K562 (cell line): ENCODE measurements at regions not wholly inside any gene's neighbourhood (a gene's known extent, or its start where the extent isn't known, plus 50 kb on each side); places are given as distances from the start of the nearest gene placed in this dataset.

Source experiments
- C11orf30 ChIP-seq: fragments of 450-650 bp; IDR thresholded peaks from 2 replicates; pipeline ENCODE4 v1.6.1; 2016; ENCODE audit warnings: low read depth, mild to moderate bottlenecking
- CEBPG ChIP-seq, 3 experiments: fragments of 200-800 bp in 1 of 3; sonication (Bioruptor generic) in 1 of 3; sonication (generic) in 1 of 3; formaldehyde crosslinking in 1 of 3; IDR thresholded peaks in 2 of 3; conservative IDR thresholded peaks in 1 of 3; 2 replicates each; pipeline versions ENCODE4 v1.6.1 to v1.8.0; 2016 to 2022; ENCODE audit warnings: missing compliant biosample characterization in 2 of 3, missing genetic modification characterization in 2 of 3, mild to moderate bottlenecking in 1 of 3, missing genetic modification reagents in 1 of 3
- GABPA ChIP-seq: fragments of 200-800 bp; sonication (Bioruptor generic); conservative IDR thresholded peaks from 2 replicates; pipeline ENCODE4 v1.6.1; 2016; ENCODE audit warnings: low read depth, missing genetic modification characterization, missing compliant biosample characterization
- PHB2 ChIP-seq: fragments of 450-650 bp; IDR thresholded peaks from 2 replicates; pipeline ENCODE4 v1.6.1; 2017; ENCODE audit warnings: low read depth
- RAD21 ChIP-seq, 2 experiments: fragments of 250-450 bp in 1 of 2; fragments of 450-650 bp in 1 of 2; sonication (Bioruptor Pico) in 1 of 2; formaldehyde crosslinking in 1 of 2; IDR thresholded peaks in 1 of 2; conservative IDR thresholded peaks in 1 of 2; 2 replicates each; pipeline versions ENCODE4 v1.4.0 to v1.8.0; 2020 to 2022; ENCODE audit warnings: mild to moderate bottlenecking in 2 of 2, moderate library complexity in 1 of 2
- SIN3A ChIP-seq, 2 experiments: fragments of 150-350 bp in 1 of 2; IDR thresholded peaks; 2 replicates each; pipeline ENCODE4 v1.6.1; 2011 to 2016; ENCODE audit warnings: borderline replicate concordance in 2 of 2, low read depth in 2 of 2, low read length in 2 of 2, mild to moderate bottlenecking in 2 of 2, moderate library complexity in 2 of 2; ENCODE audit not compliant: control insufficient read depth in 1 of 2
- SMARCC2 ChIP-seq: fragments of 450-650 bp; IDR thresholded peaks from 2 replicates; pipeline ENCODE4 v1.6.1; 2017; ENCODE audit warnings: antibody characterized with exemption, moderate library complexity, mild to moderate bottlenecking, low read depth
- TAF1 ChIP-seq: IDR thresholded peaks from 2 replicates; pipeline ENCODE4 v1.6.1; 2011; ENCODE audit warnings: mild to moderate bottlenecking, low read length, moderate library complexity; ENCODE audit not compliant: insufficient read depth, control insufficient read depth, severe bottlenecking; ENCODE audit errors: extremely low read depth
- YY1 ChIP-seq, 3 experiments: IDR thresholded peaks; 2 replicates each; pipeline ENCODE4 v1.6.1; 2011; ENCODE audit warnings: low read length in 2 of 3, mild to moderate bottlenecking in 2 of 3, moderate library complexity in 2 of 3, borderline replicate concordance in 1 of 3, control low read depth in 1 of 3, low read depth in 1 of 3; ENCODE audit not compliant: insufficient read depth in 3 of 3, insufficient replicate concordance in 2 of 3, control insufficient read depth in 1 of 3, insufficient read length in 1 of 3; ENCODE audit errors: extremely low read depth in 1 of 3
- ZNF354B ChIP-seq: fragments of 250-450 bp; sonication (Bioruptor Pico); IDR thresholded peaks from 2 replicates; pipeline ENCODE4 v1.4.0; 2020
- TF ChIP-seq, protein P1 (sequence below), 3 experiments: IDR thresholded peaks in 2 of 3; conservative IDR thresholded peaks in 1 of 3; 2 replicates each; pipeline ENCODE4 v1.5.1; 2011 to 2012; ENCODE audit warnings: low read length in 3 of 3, mild to moderate bottlenecking in 3 of 3, control low read depth in 2 of 3, improper control_type of control experiment in 1 of 3, inconsistent platforms in 1 of 3, low read depth in 1 of 3, mixed read lengths in 1 of 3, moderate library complexity in 1 of 3; ENCODE audit not compliant: insufficient read depth in 2 of 3
- TF ChIP-seq, protein P2 (sequence below): fragments of 450-650 bp; IDR thresholded peaks from 2 replicates; pipeline ENCODE4 v1.6.1; 2017; ENCODE audit warnings: mild to moderate bottlenecking, moderate library complexity

DNA sequence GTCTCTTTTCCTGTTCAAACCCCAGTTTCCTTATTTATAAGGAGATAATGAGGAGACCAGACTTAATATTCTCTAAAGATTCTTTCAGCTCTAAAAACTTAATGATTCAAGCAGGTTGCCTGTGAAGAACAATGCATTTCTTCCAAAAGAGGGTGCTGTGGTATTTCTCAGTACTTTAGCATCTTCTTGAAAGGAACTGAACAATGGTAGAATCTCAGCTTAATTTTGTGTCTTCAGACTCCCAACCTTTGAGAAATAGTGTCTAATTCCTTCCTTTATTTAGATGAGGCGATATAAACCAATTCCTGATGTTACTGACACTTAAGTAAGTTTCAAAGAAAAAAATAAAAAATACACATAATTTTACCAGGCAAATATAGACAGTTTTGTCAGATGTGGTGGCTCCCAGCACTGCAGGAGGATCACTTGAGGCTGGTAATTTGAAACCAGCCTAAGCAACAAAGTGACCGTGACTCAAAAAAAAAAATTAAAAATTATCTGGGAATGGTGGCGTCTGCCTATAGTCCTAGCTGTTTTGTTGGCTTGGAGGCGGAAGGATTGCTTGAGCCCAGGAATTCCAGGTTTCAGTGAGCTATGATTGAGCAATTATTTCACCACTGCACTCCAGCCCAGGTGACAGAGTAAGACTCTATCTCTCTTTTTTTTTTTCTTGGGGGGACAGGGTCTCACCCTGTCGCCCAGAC lies 76.9 kb upstream of the PSMA6 start:
- TF ChIP-seq TAF1, result no peak
- TF ChIP-seq YY1 (IDR thresholded peaks at IDR 0.05; ENCODE audit: borderline replicate concordance in 1 of 3, control insufficient read depth in 1 of 3, extremely low read depth in 1 of 3, insufficient read depth in 3 of 3, insufficient read length in 1 of 3, insufficient replicate concordance in 2 of 3, low read depth in 1 of 3, low read length in 2 of 3), result no peak
- TF ChIP-seq SMARCC2, result no peak
- TF ChIP-seq PHB2, result no peak
- TF ChIP-seq GABPA (tag), result no peak
- no peak for TF ChIP-seq CEBPG (CRISPR knock-in tag; IDR thresholded peaks at IDR 0.05)
- no peak for TF ChIP-seq CEBPG (tag; conservative IDR thresholded peaks at IDR 0.05 in 1 of 2, IDR thresholded peaks at IDR 0.05 in 1 of 2)
- TF ChIP-seq SIN3A (IDR thresholded peaks at IDR 0.05; ENCODE audit: borderline replicate concordance in 2 of 2, control insufficient read depth in 1 of 2, low read depth in 2 of 2, low read length in 2 of 2), result no peak
- TF ChIP-seq, protein P1, sequence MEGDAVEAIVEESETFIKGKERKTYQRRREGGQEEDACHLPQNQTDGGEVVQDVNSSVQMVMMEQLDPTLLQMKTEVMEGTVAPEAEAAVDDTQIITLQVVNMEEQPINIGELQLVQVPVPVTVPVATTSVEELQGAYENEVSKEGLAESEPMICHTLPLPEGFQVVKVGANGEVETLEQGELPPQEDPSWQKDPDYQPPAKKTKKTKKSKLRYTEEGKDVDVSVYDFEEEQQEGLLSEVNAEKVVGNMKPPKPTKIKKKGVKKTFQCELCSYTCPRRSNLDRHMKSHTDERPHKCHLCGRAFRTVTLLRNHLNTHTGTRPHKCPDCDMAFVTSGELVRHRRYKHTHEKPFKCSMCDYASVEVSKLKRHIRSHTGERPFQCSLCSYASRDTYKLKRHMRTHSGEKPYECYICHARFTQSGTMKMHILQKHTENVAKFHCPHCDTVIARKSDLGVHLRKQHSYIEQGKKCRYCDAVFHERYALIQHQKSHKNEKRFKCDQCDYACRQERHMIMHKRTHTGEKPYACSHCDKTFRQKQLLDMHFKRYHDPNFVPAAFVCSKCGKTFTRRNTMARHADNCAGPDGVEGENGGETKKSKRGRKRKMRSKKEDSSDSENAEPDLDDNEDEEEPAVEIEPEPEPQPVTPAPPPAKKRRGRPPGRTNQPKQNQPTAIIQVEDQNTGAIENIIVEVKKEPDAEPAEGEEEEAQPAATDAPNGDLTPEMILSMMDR (IDR thresholded peaks at IDR 0.05 in 2 of 3, conservative IDR thresholded peaks at IDR 0.05 in 1 of 3; ENCODE audit: insufficient read depth in 2 of 3, low read depth in 1 of 3, low read length in 3 of 3), result peak in 1 of 3 experiments; percentile 42; a peak in 3 of 6 replicates
- TF ChIP-seq ZNF354B (CRISPR knock-in tag), result no peak
- TF ChIP-seq, protein P2, sequence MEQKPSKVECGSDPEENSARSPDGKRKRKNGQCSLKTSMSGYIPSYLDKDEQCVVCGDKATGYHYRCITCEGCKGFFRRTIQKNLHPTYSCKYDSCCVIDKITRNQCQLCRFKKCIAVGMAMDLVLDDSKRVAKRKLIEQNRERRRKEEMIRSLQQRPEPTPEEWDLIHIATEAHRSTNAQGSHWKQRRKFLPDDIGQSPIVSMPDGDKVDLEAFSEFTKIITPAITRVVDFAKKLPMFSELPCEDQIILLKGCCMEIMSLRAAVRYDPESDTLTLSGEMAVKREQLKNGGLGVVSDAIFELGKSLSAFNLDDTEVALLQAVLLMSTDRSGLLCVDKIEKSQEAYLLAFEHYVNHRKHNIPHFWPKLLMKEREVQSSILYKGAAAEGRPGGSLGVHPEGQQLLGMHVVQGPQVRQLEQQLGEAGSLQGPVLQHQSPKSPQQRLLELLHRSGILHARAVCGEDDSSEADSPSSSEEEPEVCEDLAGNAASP, result no peak
- TF ChIP-seq C11orf30, result no peak
- TF ChIP-seq RAD21 (CRISPR knock-in tag; conservative IDR thresholded peaks at IDR 0.05 in 1 of 2, IDR thresholded peaks at IDR 0.05 in 1 of 2), result peak; percentile 52 to 65
